Aorta (tissue), 5 donors: ENCODE measurements at regions not wholly inside any gene's neighbourhood (a gene's known extent, or its start where the extent isn't known, plus 50 kb on each side); places are given as distances from the start of the nearest gene placed in this dataset.
A peak's percentile ranks its signal among the peaks of the same experiment; 100 is the strongest.

Experiments
- ATAC-seq: fragments of 200-7000 bp; cut with Tn5 transposase; one replicate; pipeline ENCODE4 v1.9.1; 2022; ENCODE audit warnings: moderate library complexity; ENCODE audit not compliant: low FRiP score
- DNase-seq, 2 donors: peaks; one replicate each; pipeline ENCODE4 v3.0.0-alpha.2; 2020
- H3K27ac ChIP-seq, 2 donors: one replicate each; pipeline ENCODE4 v1.5.1; 2013; ENCODE audit warnings: low read length in 2 of 2, mild to moderate bottlenecking in 2 of 2, moderate library complexity in 2 of 2, control low read depth in 1 of 2, inconsistent platforms in 1 of 2, low read depth in 1 of 2
- H3K27me3 ChIP-seq, 2 donors: one replicate each; pipeline ENCODE4 v1.6.1; 2013; ENCODE audit warnings: control low read depth in 1 of 2, low read length in 1 of 2, mild to moderate bottlenecking in 1 of 2, moderate library complexity in 1 of 2; ENCODE audit not compliant: insufficient read depth in 2 of 2, control insufficient read depth in 1 of 2
- H3K36me3 ChIP-seq, 2 donors: one replicate each; pipeline ENCODE4 v1.6.1; 2013; ENCODE audit warnings: control low read depth in 1 of 2, low read length in 1 of 2, mild to moderate bottlenecking in 1 of 2; ENCODE audit not compliant: insufficient read depth in 2 of 2, control insufficient read depth in 1 of 2
- H3K4me1 ChIP-seq, 2 donors: one replicate each; pipeline ENCODE4 v1.6.1; 2013; ENCODE audit warnings: low read length in 2 of 2, control low read depth in 1 of 2, mild to moderate bottlenecking in 1 of 2, moderate library complexity in 1 of 2; ENCODE audit not compliant: insufficient read depth in 2 of 2, control insufficient read depth in 1 of 2
- H3K4me3 ChIP-seq, 2 donors: one replicate each; pipeline ENCODE4 v1.5.1; 2013; ENCODE audit warnings: low read length in 2 of 2, control low read depth in 1 of 2, mild to moderate bottlenecking in 1 of 2
- H3K9me3 ChIP-seq: one replicate; pipeline ENCODE4 v1.6.1; 2013; ENCODE audit warnings: mild to moderate bottlenecking, low read length; ENCODE audit not compliant: control insufficient read depth
- WGBS, 2 donors: extraction: QIAGEN DNeasy Blood & Tissue Kit; methylation state at CpG; one replicate each; pipeline ENCODE4 v1.1.7; 2013; 5-methylcytosine and 5-hydroxymethylcytosine counted together
- intact Hi-C, 2 donors: fragments of 100-400 bp; cut with DNase I; formaldehyde crosslinking; loops; one replicate each; pipeline versions ENCODE4 v1.14.2 to v1.15.0; 2022
- donor health status: healthy with polysubstance abuse.
- donor health status: Bipolar disorder and iron deficiency.
- donor health status: DM: no; HTN: no; CAD: no.
- donor health status: DM: no; HTN: no; CAD: no.
- donor health status: DM: yes; HTN: yes; CAD: no.

- WGBS, 2 donors = 96 to 97% methylated on average over 8 of the region's 8 CpGs
- no peak overlapping the region for H3K27ac ChIP-seq
- H3K4me1 ChIP-seq = peaks cover 0 to 4% of the 10 kb centered on the region in 2 donors
- ATAC-seq = no peak
- no peak for DNase-seq
- H3K4me3 ChIP-seq = no peak overlapping the region
- no peaks in the 10 kb centered on the region for H3K9me3 ChIP-seq
- no peaks in the 10 kb centered on the region for H3K27me3 ChIP-seq
- intact Hi-C loops = no loop called here
- no peaks in the 10 kb centered on the region for H3K36me3 ChIP-seq
Measured at GRCh38 chr5:135251093-135251492, 147.9 kb downstream of the MACROH2A1 start.

- DNase-seq (no peak), ATAC-seq (no peak)
- H3K27me3 ChIP-seq = no peaks in the 10 kb centered on the region
- intact Hi-C loops = no loop called here
- H3K4me3 ChIP-seq = no peak overlapping the region
- H3K27ac ChIP-seq = no peak overlapping the region
- no peaks in the 10 kb centered on the region for H3K36me3 ChIP-seq
- H3K9me3 ChIP-seq = no peaks in the 10 kb centered on the region
- 93 to 94% methylated on average over 4 of the region's 4 CpGs for WGBS, 2 donors
- peaks cover 0 to 4% of the 10 kb centered on the region in 2 donors for H3K4me1 ChIP-seq
Measured at GRCh38 chr5:135250671-135251070, 148.4 kb downstream of the MACROH2A1 start.

- Histone ChIP-seq H3K9me3 (no peaks in the 10 kb centered on the region), H3K27me3 (no peaks in the 10 kb centered on the region), H3K4me3 (no peak overlapping the region), H3K4me1 (peaks cover 0 to 4% of the 10 kb centered on the region in 2 donors), H3K36me3 (no peaks in the 10 kb centered on the region), H3K27ac (no peak overlapping the region)
- intact Hi-C loops = no loop called here
- DNase-seq (no peak), ATAC-seq (no peak)
- WGBS, 2 donors = 94 to 97% methylated on average over 5 of the region's 5 CpGs
Measured at GRCh38 chr5:135249658-135250057, 149.4 kb downstream of the MACROH2A1 start.

- Histone ChIP-seq H3K4me1 (peaks cover 0 to 4% of the 10 kb centered on the region in 2 donors), H3K9me3 (no peaks in the 10 kb centered on the region), H3K4me3 (no peak overlapping the region), H3K36me3 (no peaks in the 10 kb centered on the region), H3K27me3 (no peaks in the 10 kb centered on the region), H3K27ac (no peak overlapping the region)
- intact Hi-C loops = no loop called here
- ATAC-seq (no peak), DNase-seq (peak in 1 of 2 donors; percentile 19)
- WGBS, 2 donors = 93 to 97% methylated on average over 8 of the region's 8 CpGs
Measured at GRCh38 chr5:135248801-135249231, 150.2 kb downstream of the MACROH2A1 start.

- ATAC-seq (no peak), DNase-seq (peak in 1 of 2 donors; percentile 63)
- Histone ChIP-seq H3K4me1 (peaks cover 0 to 4% of the 10 kb centered on the region in 2 donors), H3K36me3 (no peaks in the 10 kb centered on the region), H3K27me3 (no peaks in the 10 kb centered on the region), H3K4me3 (no peak overlapping the region), H3K27ac (peak overlapping the region in 1 of 2 donors; percentile 65), H3K9me3 (no peaks in the 10 kb centered on the region)
- intact Hi-C loops = loop anchor here in 1 of 2 donors (2.0 kb wide), 1 partner anchor 38 kb away; no protein-coding TSS in a partner anchor
- 22 to 23% methylated on average over 28 of the region's 28 CpGs for WGBS, 2 donors
Measured at GRCh38 chr5:135246923-135247795, 151.9 kb downstream of the MACROH2A1 start.

GRCh38 chr5:135246605-135246922, 152.5 kb downstream of the MACROH2A1 start:
- ATAC-seq (no peak), DNase-seq (peak in 1 of 2 donors; percentile 39)
- WGBS, 2 donors = 12 to 16% methylated on average over 5 of the region's 5 CpGs
- intact Hi-C loops = loop anchor here in 1 of 2 donors (2.0 kb wide), 1 partner anchor 38 kb away; no protein-coding TSS in a partner anchor
- Histone ChIP-seq H3K9me3 (no peaks in the 10 kb centered on the region), H3K27ac (peak overlapping the region in 1 of 2 donors; percentile 65), H3K36me3 (no peaks in the 10 kb centered on the region), H3K4me1 (peaks cover under 1 to 4% of the 10 kb centered on the region in 2 donors), H3K4me3 (no peak overlapping the region), H3K27me3 (no peaks in the 10 kb centered on the region)

GRCh38 chr5:135245521-135246499, 153.2 kb downstream of the MACROH2A1 start:
- peaks cover 4 to 6% of the 10 kb centered on the region in 2 donors for H3K4me1 ChIP-seq
- no peak for ATAC-seq

GRCh38 chr5:135244620-135245021, 154.4 kb downstream of the MACROH2A1 start:
- intact Hi-C loops = loop anchor here in 1 of 2 donors (5.0 kb wide), 1 partner anchor 37 kb away; no protein-coding TSS in a partner anchor
- H3K36me3 ChIP-seq = no peaks in the 10 kb centered on the region
- peak overlapping the region; percentile 31 to 92 for H3K27ac ChIP-seq
- peak in 1 of 2 donors; percentile 20 for DNase-seq
- 94 to 98% methylated on average over 3 of the region's 3 CpGs for WGBS, 2 donors
- H3K4me3 ChIP-seq = no peak overlapping the region
- H3K9me3 ChIP-seq = no peaks in the 10 kb centered on the region
- ATAC-seq = no peak
- peaks cover 4 to 6% of the 10 kb centered on the region in 2 donors for H3K4me1 ChIP-seq
- H3K27me3 ChIP-seq = no peaks in the 10 kb centered on the region

More at GRCh38 chr5:135245521-135246499, 153.2 kb downstream of the MACROH2A1 start:
- WGBS, 2 donors = 60% methylated on average over 8 of the region's 8 CpGs
- Histone ChIP-seq H3K27me3 (no peaks in the 10 kb centered on the region), H3K36me3 (no peaks in the 10 kb centered on the region), H3K27ac (peak overlapping the region in 1 of 2 donors; percentile 65), H3K9me3 (no peaks in the 10 kb centered on the region), H3K4me3 (no peak overlapping the region)
- intact Hi-C loops = loop anchor here in 1 of 2 donors (2.0 kb wide), 1 partner anchor 37 kb away; no protein-coding TSS in a partner anchor
- peak in 1 of 2 donors; percentile 51 for DNase-seq
